PFSK-1 (cell line): ENCODE measurements at regions not wholly inside any gene's neighbourhood (a gene's known extent, or its start where the extent isn't known, plus 50 kb on each side); places are given as distances from the start of the nearest gene placed in this dataset.

Experiments
- FOXP2 ChIP-seq: optimal IDR thresholded peaks from 2 replicates; pipeline ENCODE3; 2011; ENCODE audit warnings: borderline replicate concordance, control low read depth, inconsistent platforms; ENCODE audit not compliant: insufficient read depth; ENCODE audit errors: extremely low read length, extremely low read depth
- POLR2AphosphoS5 ChIP-seq: IDR thresholded peaks from 2 replicates; pipeline ENCODE4 v1.6.1; 2012; ENCODE audit warnings: low read depth, mild to moderate bottlenecking, control low read depth, low read length, moderate library complexity
- SIN3A ChIP-seq: IDR thresholded peaks from 2 replicates; pipeline ENCODE4 v1.6.1; 2012; ENCODE audit warnings: mild to moderate bottlenecking, low read length, moderate library complexity, borderline replicate concordance; ENCODE audit not compliant: insufficient read depth
- TAF1 ChIP-seq: IDR thresholded peaks from 2 replicates; pipeline ENCODE4 v1.6.1; 2012; ENCODE audit warnings: low read length, control low read depth, borderline replicate concordance; ENCODE audit not compliant: insufficient read depth
- TF ChIP-seq, protein P1 (sequence below), 2 experiments: IDR thresholded peaks; 2 replicates each; pipeline versions ENCODE4 v1.6.1 to v1.8.0; 2011 to 2012; ENCODE audit warnings: low read depth in 2 of 2, low read length in 2 of 2, control low read depth in 1 of 2, inconsistent platforms in 1 of 2, mild to moderate bottlenecking in 1 of 2, moderate library complexity in 1 of 2; ENCODE audit not compliant: insufficient read depth in 1 of 2

DNA sequence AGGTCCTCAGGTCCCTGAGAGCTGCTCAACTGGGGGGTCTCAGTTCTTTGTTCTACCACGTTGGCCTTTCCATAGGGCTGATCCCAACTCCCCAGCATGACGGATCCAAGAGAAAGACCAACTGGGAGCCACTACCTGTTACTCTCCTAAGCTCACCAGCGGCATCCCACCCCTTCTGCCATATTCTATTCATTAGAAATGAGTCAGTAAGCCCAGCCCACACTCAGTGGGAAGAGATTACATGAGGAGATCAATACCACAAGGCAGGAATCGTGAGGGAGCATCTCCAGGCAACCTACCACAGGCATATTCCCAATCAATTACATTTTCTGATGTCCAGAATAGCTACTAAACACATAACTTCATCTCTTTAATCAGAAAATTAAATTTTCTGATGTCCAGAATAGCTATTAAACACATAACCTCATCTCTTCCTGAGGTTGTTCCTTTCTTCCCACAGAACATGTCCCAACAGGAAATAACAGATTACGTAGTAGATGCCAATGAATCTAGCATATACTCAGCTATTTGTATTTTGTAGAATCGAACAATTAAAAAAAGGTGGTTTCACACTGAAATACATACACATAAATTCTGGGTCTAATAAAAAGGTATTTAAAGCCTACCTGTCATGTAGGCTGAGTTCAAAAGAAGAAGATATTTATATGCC is 708.1 kb upstream of the ARGLU1 start:
- TF ChIP-seq, protein P1, sequence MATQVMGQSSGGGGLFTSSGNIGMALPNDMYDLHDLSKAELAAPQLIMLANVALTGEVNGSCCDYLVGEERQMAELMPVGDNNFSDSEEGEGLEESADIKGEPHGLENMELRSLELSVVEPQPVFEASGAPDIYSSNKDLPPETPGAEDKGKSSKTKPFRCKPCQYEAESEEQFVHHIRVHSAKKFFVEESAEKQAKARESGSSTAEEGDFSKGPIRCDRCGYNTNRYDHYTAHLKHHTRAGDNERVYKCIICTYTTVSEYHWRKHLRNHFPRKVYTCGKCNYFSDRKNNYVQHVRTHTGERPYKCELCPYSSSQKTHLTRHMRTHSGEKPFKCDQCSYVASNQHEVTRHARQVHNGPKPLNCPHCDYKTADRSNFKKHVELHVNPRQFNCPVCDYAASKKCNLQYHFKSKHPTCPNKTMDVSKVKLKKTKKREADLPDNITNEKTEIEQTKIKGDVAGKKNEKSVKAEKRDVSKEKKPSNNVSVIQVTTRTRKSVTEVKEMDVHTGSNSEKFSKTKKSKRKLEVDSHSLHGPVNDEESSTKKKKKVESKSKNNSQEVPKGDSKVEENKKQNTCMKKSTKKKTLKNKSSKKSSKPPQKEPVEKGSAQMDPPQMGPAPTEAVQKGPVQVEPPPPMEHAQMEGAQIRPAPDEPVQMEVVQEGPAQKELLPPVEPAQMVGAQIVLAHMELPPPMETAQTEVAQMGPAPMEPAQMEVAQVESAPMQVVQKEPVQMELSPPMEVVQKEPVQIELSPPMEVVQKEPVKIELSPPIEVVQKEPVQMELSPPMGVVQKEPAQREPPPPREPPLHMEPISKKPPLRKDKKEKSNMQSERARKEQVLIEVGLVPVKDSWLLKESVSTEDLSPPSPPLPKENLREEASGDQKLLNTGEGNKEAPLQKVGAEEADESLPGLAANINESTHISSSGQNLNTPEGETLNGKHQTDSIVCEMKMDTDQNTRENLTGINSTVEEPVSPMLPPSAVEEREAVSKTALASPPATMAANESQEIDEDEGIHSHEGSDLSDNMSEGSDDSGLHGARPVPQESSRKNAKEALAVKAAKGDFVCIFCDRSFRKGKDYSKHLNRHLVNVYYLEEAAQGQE (IDR thresholded peaks at IDR 0.05; ENCODE audit: insufficient read depth in 1 of 2, low read depth in 2 of 2, low read length in 2 of 2) = no peak
- TF ChIP-seq TAF1 (no peak), FOXP2 (no peak), SIN3A (no peak), POLR2AphosphoS5 (no peak)

DNA sequence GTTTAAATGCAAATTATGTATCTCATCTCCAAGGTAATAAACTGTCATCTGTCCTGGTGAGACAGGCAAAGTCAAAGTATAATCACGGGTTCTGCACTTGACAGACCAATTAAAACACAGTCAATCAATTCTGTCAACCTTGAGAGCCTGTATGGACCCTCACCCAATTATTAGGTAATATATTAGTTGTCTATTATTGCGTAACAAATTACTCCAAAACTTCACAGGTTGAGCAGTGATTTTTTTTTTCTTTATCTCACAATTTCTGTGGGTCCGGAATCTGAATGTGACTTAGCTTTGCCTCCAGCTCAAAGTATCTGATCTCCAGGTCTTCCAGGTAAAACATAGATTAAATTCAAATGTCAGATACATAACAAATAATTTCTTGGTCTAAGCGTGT is 707.4 kb upstream of the ARGLU1 start:
- TF ChIP-seq POLR2AphosphoS5 (no peak), SIN3A (no peak), TAF1 (no peak)
- TF ChIP-seq, protein P1 (IDR thresholded peaks at IDR 0.05; ENCODE audit: insufficient read depth in 1 of 2, low read depth in 2 of 2, low read length in 2 of 2) = no peak

DNA sequence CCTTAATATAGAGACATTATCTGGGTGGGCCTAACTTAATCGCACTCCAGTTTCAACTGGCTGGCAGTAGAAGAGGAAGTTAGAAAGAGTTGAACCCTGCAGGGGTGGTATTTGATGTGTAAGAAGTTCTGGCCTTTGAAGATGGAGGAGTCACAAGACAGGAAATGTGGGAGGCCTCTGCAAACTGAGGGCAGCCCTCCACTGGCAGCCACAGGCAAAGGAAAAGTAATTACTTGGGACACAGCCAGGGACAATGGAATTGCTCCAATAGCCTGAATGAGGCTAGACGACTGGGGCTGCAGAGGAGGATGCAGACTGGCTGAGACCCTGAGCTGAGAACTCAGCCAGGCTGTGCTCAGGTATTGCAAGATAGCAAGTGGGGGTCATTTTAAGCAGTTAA is 703.3 kb upstream of the ARGLU1 start:
- TF ChIP-seq POLR2AphosphoS5 (no peak), SIN3A (no peak), FOXP2 (no peak), TAF1 (no peak)
- TF ChIP-seq, protein P1 (IDR thresholded peaks at IDR 0.05; ENCODE audit: insufficient read depth in 1 of 2, low read depth in 2 of 2, low read length in 2 of 2) = no peak

GRCh38 chr13:107266657-107267056 is 698.7 kb upstream of the ARGLU1 start:
- TF ChIP-seq SIN3A (no peak), FOXP2 (no peak), POLR2AphosphoS5 (no peak), TAF1 (no peak)
- TF ChIP-seq, protein P1 (IDR thresholded peaks at IDR 0.05; ENCODE audit: insufficient read depth in 1 of 2, low read depth in 2 of 2, low read length in 2 of 2) = no peak
